ENCODE measurements at regions not wholly inside any gene's neighbourhood (a gene's known extent, or its start where the extent isn't known, plus 50 kb on each side); places are given as distances from the start of the nearest gene placed in this dataset.

- no peaks in the 10 kb centered on the region for H4K20me1 ChIP-seq (ENCODE audit: control insufficient read depth, insufficient read depth, low read depth, low read length)
- H3K4me2 ChIP-seq (ENCODE audit: low read length), result no peak overlapping the region
- no peaks in the 10 kb centered on the region for H3K4me1 ChIP-seq (ENCODE audit: control insufficient read depth, low read length)
- no peaks in the 10 kb centered on the region for H3K79me2 ChIP-seq (ENCODE audit: control insufficient read depth, low read length)
- H3K36me3 ChIP-seq (ENCODE audit: control insufficient read depth, low read length), result no peaks in the 10 kb centered on the region
- H3K9me2 ChIP-seq (replicated peaks; ENCODE audit: control insufficient read depth, low read length), result no peaks in the 10 kb centered on the region
- H3K4me3 ChIP-seq (ENCODE audit: low read length), result no peak overlapping the region
- no peaks in the 10 kb centered on the region for H3F3A ChIP-seq (ENCODE audit: control insufficient read depth, insufficient read depth)
- no peaks in the 10 kb centered on the region for H3K9me3 ChIP-seq (ENCODE audit: control insufficient read depth, insufficient read depth, low read length)
- TF ChIP-seq EZH2phosphoT487 (IDR thresholded peaks at IDR 0.05; ENCODE audit: borderline replicate concordance, low read length), result no peak
- TF ChIP-seq CTCF (IDR thresholded peaks at IDR 0.05; ENCODE audit: low read depth, low read length, poor library complexity, severe bottlenecking), result no peak
- H3K27me3 ChIP-seq (ENCODE audit: control insufficient read depth, low read length), result no peaks in the 10 kb centered on the region
- H3K27ac ChIP-seq (ENCODE audit: low read depth, low read length), result no peak overlapping the region
These were observed 614.3 kb downstream of the ACTL7B start for GRCh38 chr9:108241384-108242073.

DNA sequence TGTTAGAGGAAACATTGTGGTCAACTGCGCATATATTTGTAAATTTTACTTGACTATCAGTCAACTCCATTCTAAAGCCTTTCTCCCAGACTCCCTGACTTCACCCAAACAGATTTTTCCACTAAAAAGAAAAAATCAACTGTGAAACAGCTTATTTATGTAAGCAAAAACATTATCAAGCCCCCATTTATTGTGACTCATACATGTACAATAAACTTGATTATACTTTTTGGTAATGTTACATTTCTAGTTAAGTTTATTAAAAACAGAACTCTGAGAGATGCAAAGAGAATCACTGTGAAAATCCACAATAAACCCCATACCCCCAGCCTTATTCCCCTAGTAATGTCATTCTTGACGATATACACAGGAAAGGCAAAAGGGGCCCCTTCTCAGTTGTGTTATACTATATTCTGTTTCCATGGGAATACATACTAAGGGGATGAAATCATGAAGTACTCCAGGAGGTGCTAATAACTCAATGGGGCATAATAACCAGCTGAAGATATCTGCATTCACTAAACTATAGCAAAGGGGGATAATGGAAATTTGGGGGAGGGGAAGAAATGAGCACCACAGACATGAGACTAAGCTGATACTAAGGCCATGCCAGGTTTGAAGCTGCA, 616.0 kb downstream of the ACTL7B start:
- H3K4me1 ChIP-seq (ENCODE audit: control insufficient read depth, low read length), result no peaks in the 10 kb centered on the region
- H3K9me2 ChIP-seq (replicated peaks; ENCODE audit: control insufficient read depth, low read length), result no peaks in the 10 kb centered on the region
- no peak overlapping the region for H3K27ac ChIP-seq (ENCODE audit: low read depth, low read length)
- H3K79me2 ChIP-seq (ENCODE audit: control insufficient read depth, low read length), result no peaks in the 10 kb centered on the region
- no peaks in the 10 kb centered on the region for H3F3A ChIP-seq (ENCODE audit: control insufficient read depth, insufficient read depth)
- H3K9me3 ChIP-seq (ENCODE audit: control insufficient read depth, insufficient read depth, low read length), result no peaks in the 10 kb centered on the region
- TF ChIP-seq EZH2phosphoT487 (IDR thresholded peaks at IDR 0.05; ENCODE audit: borderline replicate concordance, low read length), result no peak
- TF ChIP-seq CTCF (IDR thresholded peaks at IDR 0.05; ENCODE audit: low read depth, low read length, poor library complexity, severe bottlenecking), result no peak
- no peaks in the 10 kb centered on the region for H4K20me1 ChIP-seq (ENCODE audit: control insufficient read depth, insufficient read depth, low read depth, low read length)
- no peak overlapping the region for H3K4me2 ChIP-seq (ENCODE audit: low read length)
- H3K36me3 ChIP-seq (ENCODE audit: control insufficient read depth, low read length), result no peaks in the 10 kb centered on the region
- H3K27me3 ChIP-seq (ENCODE audit: control insufficient read depth, low read length), result no peaks in the 10 kb centered on the region
- no peak overlapping the region for H3K4me3 ChIP-seq (ENCODE audit: low read length)

GRCh38 chr9:108235609-108236008, 620.2 kb downstream of the ACTL7B start:
- Histone ChIP-seq H4K20me1 (ENCODE audit: control insufficient read depth, insufficient read depth, low read depth, low read length) (no peaks in the 10 kb centered on the region), H3K79me2 (ENCODE audit: control insufficient read depth, low read length) (no peaks in the 10 kb centered on the region), H3K4me1 (ENCODE audit: control insufficient read depth, low read length) (no peaks in the 10 kb centered on the region), H3K4me2 (ENCODE audit: low read length) (no peak overlapping the region), H3K27me3 (ENCODE audit: control insufficient read depth, low read length) (no peaks in the 10 kb centered on the region), H3K9me3 (ENCODE audit: control insufficient read depth, insufficient read depth, low read length) (no peaks in the 10 kb centered on the region), H3F3A (ENCODE audit: control insufficient read depth, insufficient read depth) (no peaks in the 10 kb centered on the region), H3K9me2 (replicated peaks; ENCODE audit: control insufficient read depth, low read length) (no peaks in the 10 kb centered on the region), H3K27ac (ENCODE audit: low read depth, low read length) (no peak overlapping the region), H3K36me3 (ENCODE audit: control insufficient read depth, low read length) (no peaks in the 10 kb centered on the region), H3K4me3 (ENCODE audit: low read length) (no peak overlapping the region)
- TF ChIP-seq EZH2phosphoT487 (IDR thresholded peaks at IDR 0.05; ENCODE audit: borderline replicate concordance, low read length), result no peak

- TF ChIP-seq CTCF (IDR thresholded peaks at IDR 0.05; ENCODE audit: low read depth, low read length, poor library complexity, severe bottlenecking), result no peak
- Histone ChIP-seq H3K27me3 (ENCODE audit: control insufficient read depth, low read length) (no peaks in the 10 kb centered on the region), H3K4me1 (ENCODE audit: control insufficient read depth, low read length) (no peaks in the 10 kb centered on the region), H3F3A (ENCODE audit: control insufficient read depth, insufficient read depth) (no peaks in the 10 kb centered on the region), H3K36me3 (ENCODE audit: control insufficient read depth, low read length) (no peaks in the 10 kb centered on the region), H3K4me2 (ENCODE audit: low read length) (no peak overlapping the region), H3K9me3 (ENCODE audit: control insufficient read depth, insufficient read depth, low read length) (no peaks in the 10 kb centered on the region), H3K79me2 (ENCODE audit: control insufficient read depth, low read length) (no peaks in the 10 kb centered on the region), H3K27ac (ENCODE audit: low read depth, low read length) (no peak overlapping the region), H3K9me2 (replicated peaks; ENCODE audit: control insufficient read depth, low read length) (no peaks in the 10 kb centered on the region), H4K20me1 (ENCODE audit: control insufficient read depth, insufficient read depth, low read depth, low read length) (no peaks in the 10 kb centered on the region), H3K4me3 (ENCODE audit: low read length) (no peak overlapping the region)
These were observed 621.0 kb downstream of the ACTL7B start for GRCh38 chr9:108234811-108235210.
